GM23248 (cell line): ENCODE measurements at regions not wholly inside any gene's neighbourhood (a gene's known extent, or its start where the extent isn't known, plus 50 kb on each side); places are given as distances from the start of the nearest gene placed in this dataset.

Source experiments
- EZH2 ChIP-seq: fragments of 200-600 bp; sonication (generic); IDR thresholded peaks from 2 replicates; pipeline ENCODE4 v1.6.1; 2018; ENCODE audit warnings: antibody characterized with exemption, mild to moderate bottlenecking; ENCODE audit not compliant: insufficient read depth, poor library complexity, severe bottlenecking
- EZH2phosphoT487 ChIP-seq: fragments of 200-600 bp; sonication (generic); IDR thresholded peaks from 2 replicates; pipeline ENCODE4 v1.6.1; 2018; ENCODE audit warnings: antibody characterized with exemption, moderate library complexity, mild to moderate bottlenecking, low read depth; ENCODE audit not compliant: insufficient read depth

- TF ChIP-seq EZH2phosphoT487 (no peak), EZH2 (no peak)
Observed at GRCh38 chr6:92888316-92888715, 531.0 kb downstream of the EPHA7 start.
